ENCODE measurements at regions not wholly inside any gene's neighbourhood (a gene's known extent, or its start where the extent isn't known, plus 50 kb on each side); places are given as distances from the start of the nearest gene placed in this dataset.

DNA sequence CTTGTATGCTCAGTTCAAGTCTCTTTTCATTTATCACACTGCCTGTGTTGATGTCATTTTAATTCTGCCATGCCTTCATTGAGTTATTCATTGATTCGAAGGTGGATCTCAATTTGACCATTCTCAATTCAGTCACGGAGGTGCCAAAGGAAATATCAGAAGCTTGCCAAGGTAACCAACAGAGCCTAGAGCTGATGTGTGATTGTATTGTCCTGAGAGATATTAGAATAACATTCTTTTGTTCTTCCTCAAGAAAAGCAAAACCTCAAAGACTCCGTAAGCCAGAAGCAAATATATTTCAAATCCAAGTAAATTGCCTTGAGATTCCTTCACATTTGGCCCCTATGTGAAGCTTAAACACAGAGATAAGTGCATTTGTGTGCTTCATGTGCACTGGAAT lies 345.3 kb downstream of the CXCL12 start:
- H3K36me3 Mint-ChIP-seq, result no peaks in the 10 kb centered on the region
- ChIA-PET CTCF (no interaction called here), POLR2A (no interaction called here)
- DNase-seq, result no peak
- peaks cover 9% of the 10 kb centered on the region for H3K27me3 Mint-ChIP-seq
- H3K4me1 Mint-ChIP-seq (ENCODE audit: low read depth), result no peaks in the 10 kb centered on the region
- H3K27ac Mint-ChIP-seq, result no peak overlapping the region
- no peaks in the 10 kb centered on the region for H3K9me3 Mint-ChIP-seq
- intact Hi-C loops (cut with micrococcal nuclease), result no loop called here
- no peak overlapping the region for H3K4me3 Mint-ChIP-seq

GRCh38 chr10:44036425-44036824 lies 348.5 kb downstream of the CXCL12 start:
- Mint-ChIP-seq H3K4me3 (no peak overlapping the region), H3K9me3 (no peaks in the 10 kb centered on the region), H3K27me3 (peaks cover 10% of the 10 kb centered on the region), H3K4me1 (ENCODE audit: low read depth) (no peaks in the 10 kb centered on the region), H3K36me3 (no peaks in the 10 kb centered on the region), H3K27ac (no peak overlapping the region)
- ChIA-PET POLR2A (no interaction called here), CTCF (no interaction called here)
- intact Hi-C loops (cut with micrococcal nuclease), result no loop called here
- DNase-seq, result no peak

GRCh38 chr10:44035474-44036197 lies 349.3 kb downstream of the CXCL12 start:
- peaks cover 10% of the 10 kb centered on the region for H3K27me3 Mint-ChIP-seq
- ChIA-PET CTCF (no interaction called here), POLR2A (no interaction called here)
- no peak for DNase-seq
- no peaks in the 10 kb centered on the region for H3K9me3 Mint-ChIP-seq
- no peak overlapping the region for H3K4me3 Mint-ChIP-seq
- H3K36me3 Mint-ChIP-seq, result no peaks in the 10 kb centered on the region
- H3K27ac Mint-ChIP-seq, result no peak overlapping the region
- intact Hi-C loops (cut with micrococcal nuclease), result no loop called here
- no peaks in the 10 kb centered on the region for H3K4me1 Mint-ChIP-seq (ENCODE audit: low read depth)

GRCh38 chr10:44034946-44035345 lies 350.0 kb downstream of the CXCL12 start:
- H3K4me3 Mint-ChIP-seq, result no peak overlapping the region
- H3K9me3 Mint-ChIP-seq, result no peaks in the 10 kb centered on the region
- no peak for DNase-seq
- no peaks in the 10 kb centered on the region for H3K4me1 Mint-ChIP-seq (ENCODE audit: low read depth)
- ChIA-PET CTCF (no interaction called here), POLR2A (no interaction called here)
- peaks cover 10% of the 10 kb centered on the region for H3K27me3 Mint-ChIP-seq
- no peaks in the 10 kb centered on the region for H3K36me3 Mint-ChIP-seq
- no peak overlapping the region for H3K27ac Mint-ChIP-seq
- intact Hi-C loops (cut with micrococcal nuclease), result no loop called here

DNA sequence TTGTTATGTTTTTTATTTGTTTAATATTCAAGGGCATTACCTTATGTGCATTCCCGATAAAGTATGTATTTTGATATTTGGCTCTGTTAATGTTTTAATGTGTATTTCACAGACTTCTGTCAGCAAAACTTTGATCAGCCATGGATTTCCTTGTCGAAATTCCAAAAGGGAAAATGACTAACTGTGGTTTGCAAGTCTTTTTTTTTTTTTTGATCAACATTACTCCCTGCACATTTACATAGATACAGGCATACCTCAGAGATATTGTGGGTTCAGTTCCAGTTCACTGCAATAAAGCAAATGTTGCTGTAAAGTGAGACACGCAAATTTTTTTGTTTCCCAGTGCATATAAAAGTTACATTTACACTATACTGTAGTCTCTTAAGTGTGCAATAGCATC lies 351.9 kb downstream of the CXCL12 start:
- ChIA-PET CTCF (no interaction called here), POLR2A (no interaction called here)
- H3K27me3 Mint-ChIP-seq, result peaks cover 10% of the 10 kb centered on the region
- no peak for DNase-seq
- H3K36me3 Mint-ChIP-seq, result no peaks in the 10 kb centered on the region
- intact Hi-C loops (cut with micrococcal nuclease), result no loop called here
- H3K27ac Mint-ChIP-seq, result no peak overlapping the region
- no peaks in the 10 kb centered on the region for H3K9me3 Mint-ChIP-seq
- H3K4me3 Mint-ChIP-seq, result no peak overlapping the region
- H3K4me1 Mint-ChIP-seq (ENCODE audit: low read depth), result no peaks in the 10 kb centered on the region

DNA sequence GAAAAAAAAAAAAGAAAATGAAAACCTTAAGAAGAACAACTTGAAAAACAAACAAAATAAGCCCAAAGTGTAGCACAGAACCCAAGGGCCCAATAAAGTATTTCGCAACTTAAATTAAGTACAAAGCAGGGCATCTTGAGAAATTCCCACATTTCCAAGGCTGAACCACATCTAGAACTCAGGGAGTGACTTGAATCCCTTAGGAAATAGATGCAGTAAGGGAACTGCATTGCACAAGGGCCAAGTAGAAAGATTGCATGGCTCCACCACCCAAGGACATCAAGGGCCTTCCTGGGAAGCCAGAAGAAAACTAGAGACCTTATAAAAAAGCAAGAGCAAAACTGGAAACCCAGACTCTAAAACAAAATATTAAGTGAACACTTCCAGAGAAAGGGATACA lies 352.7 kb downstream of the CXCL12 start:
- intact Hi-C loops (cut with micrococcal nuclease), result no loop called here
- Mint-ChIP-seq H3K27me3 (peaks cover 10% of the 10 kb centered on the region), H3K27ac (no peak overlapping the region), H3K4me1 (ENCODE audit: low read depth) (no peaks in the 10 kb centered on the region), H3K36me3 (no peaks in the 10 kb centered on the region), H3K4me3 (no peak overlapping the region), H3K9me3 (no peaks in the 10 kb centered on the region)
- ChIA-PET CTCF (no interaction called here), POLR2A (no interaction called here)
- no peak for DNase-seq

DNA sequence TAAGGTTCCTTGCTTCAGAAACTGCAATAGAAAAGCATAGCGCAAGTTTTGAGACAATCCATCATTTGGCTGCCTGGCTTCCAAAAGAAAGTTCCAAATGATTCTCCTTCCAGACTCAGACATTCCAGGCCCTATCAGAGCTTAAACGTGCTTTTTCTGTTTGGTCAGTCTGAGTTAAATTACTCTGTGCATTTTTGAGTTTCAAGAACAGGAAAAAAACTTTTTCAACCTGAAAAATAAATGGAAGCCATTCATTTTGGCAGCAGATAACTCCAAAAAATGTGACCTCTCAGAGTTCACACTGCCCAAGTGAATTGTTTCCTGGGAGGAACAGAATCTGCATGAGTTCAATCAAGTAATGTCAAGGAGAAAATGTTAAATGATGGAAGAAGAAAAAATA lies 354.2 kb downstream of the CXCL12 start:
- H3K27ac Mint-ChIP-seq, result no peak overlapping the region
- DNase-seq, result no peak
- no peaks in the 10 kb centered on the region for H3K36me3 Mint-ChIP-seq
- H3K9me3 Mint-ChIP-seq, result no peaks in the 10 kb centered on the region
- intact Hi-C loops (cut with micrococcal nuclease), result loop anchor here (1.0 kb wide), 2 partner anchors 340 to 359 kb away; no protein-coding TSS in a partner anchor
- no peak overlapping the region for H3K4me3 Mint-ChIP-seq
- ChIA-PET POLR2A (no interaction called here), CTCF (interaction anchor here (2.0 kb wide), 1 partner anchor 341 kb away, joined by 14 read pairs; no protein-coding TSS in a partner anchor)
- no peaks in the 10 kb centered on the region for H3K4me1 Mint-ChIP-seq (ENCODE audit: low read depth)
- H3K27me3 Mint-ChIP-seq, result peaks cover 8% of the 10 kb centered on the region

DNA sequence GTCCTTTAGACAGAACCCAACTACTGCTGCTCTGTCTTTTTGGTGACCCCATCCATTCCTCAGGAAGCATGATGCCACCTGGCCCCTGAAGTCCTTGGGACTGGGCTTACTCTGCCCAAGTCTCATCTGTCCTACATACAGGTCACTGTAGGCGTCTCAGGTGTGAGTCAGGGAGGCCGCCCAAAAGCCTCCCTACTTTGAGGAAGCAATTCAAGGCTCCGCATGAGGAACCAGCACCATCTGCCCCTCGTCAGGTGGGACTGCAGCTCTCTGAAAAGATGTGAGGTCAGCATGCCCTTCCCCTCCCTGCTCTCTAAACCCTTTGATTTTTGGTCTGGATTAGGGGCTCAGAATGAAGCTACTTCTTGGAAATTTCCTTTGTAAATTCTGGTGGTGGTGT lies 354.8 kb downstream of the CXCL12 start:
- Mint-ChIP-seq H3K4me1 (ENCODE audit: low read depth) (no peaks in the 10 kb centered on the region), H3K27me3 (peaks cover 7% of the 10 kb centered on the region), H3K27ac (no peak overlapping the region), H3K4me3 (no peak overlapping the region), H3K9me3 (no peaks in the 10 kb centered on the region), H3K36me3 (no peaks in the 10 kb centered on the region)
- POLR2A ChIA-PET, result no interaction called here
- CTCF ChIA-PET, result interaction anchor here (2.0 kb wide), 1 partner anchor 340 kb away, joined by 14 read pairs; no protein-coding TSS in a partner anchor
- DNase-seq, result peak; percentile 53
- intact Hi-C loops (cut with micrococcal nuclease), result loop anchor here (1.0 kb wide), 2 partner anchors 340 to 359 kb away; no protein-coding TSS in a partner anchor

DNA sequence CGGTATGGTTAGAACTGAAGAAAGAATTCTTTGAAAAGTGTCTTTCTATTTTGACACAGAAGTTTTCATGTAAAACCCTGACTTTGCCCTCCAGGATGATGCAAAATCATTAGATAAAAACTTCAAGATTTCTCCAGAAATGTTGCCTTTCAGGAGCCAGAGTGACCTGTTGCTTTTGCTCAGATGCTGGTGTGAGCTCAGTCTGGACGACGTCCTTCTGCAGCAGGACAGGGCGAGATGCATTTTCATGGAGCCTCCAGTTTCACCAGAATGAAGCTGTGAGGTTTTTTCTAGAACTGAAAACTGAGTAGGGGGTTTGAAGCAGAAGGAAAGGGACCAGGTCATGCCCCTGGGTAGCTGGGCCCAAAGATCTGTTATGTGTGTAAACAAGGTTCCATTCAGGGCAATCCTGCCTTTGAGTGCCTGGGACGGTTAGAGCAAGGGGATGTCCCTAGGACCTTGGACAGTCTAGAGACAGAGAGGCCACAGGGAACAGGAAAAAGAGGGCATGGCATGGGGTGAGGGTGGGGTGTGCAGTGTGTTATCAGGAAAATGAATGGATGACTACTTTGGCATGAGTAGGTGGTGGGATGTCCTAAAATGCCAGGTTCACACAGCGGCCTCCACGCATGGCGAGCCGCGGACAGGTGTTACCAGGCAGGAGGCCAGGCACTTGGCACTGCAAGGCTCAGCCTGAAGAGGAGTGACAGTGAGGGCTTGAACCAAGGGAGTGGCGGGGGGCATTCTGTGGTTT lies 356.3 kb downstream of the CXCL12 start:
- no peak overlapping the region for H3K4me3 Mint-ChIP-seq
- H3K9me3 Mint-ChIP-seq, result no peaks in the 10 kb centered on the region
- H3K4me1 Mint-ChIP-seq (ENCODE audit: low read depth), result no peaks in the 10 kb centered on the region

DNA sequence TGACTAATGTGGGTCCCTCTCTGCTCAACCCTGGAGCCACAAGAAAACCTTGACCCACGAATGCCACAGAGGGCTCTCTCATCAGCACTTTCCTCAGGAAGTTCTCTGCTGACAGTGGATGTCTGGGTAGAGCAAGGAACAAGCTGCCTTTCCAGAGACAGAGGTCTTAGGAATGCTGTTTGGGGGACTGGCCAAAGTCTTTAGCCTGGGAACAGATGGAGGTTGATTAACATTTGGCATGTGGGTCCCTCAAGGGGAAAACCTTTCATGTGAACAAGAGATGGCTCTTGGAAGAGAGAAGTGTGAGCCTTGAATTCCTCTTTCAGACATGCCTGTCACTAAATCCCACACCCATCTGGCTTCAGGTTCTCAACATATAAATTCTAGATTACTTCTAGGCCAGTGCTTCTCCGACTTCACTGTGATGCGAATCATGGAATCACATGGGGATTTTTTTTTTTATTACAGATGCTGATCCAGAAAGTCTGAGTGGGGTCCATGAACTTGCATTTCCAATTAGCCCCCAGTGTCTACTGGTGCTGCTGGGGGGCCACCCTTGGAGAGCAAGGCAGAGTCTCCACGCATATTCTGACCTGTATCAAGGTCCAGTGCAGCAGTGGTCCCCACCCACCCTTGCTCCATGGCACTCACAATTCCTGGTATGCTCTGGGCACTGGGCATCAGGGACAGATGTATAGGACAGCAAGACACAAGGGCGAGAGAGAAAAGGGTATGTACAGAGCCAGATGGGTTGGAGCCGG lies 360.4 kb downstream of the CXCL12 start:
- no peak overlapping the region for H3K27ac Mint-ChIP-seq
- H3K27me3 Mint-ChIP-seq, result peaks cover 6% of the 10 kb centered on the region
- DNase-seq, result no peak
- no peaks in the 10 kb centered on the region for H3K4me1 Mint-ChIP-seq (ENCODE audit: low read depth)
- no peak overlapping the region for H3K4me3 Mint-ChIP-seq
- no peaks in the 10 kb centered on the region for H3K36me3 Mint-ChIP-seq
- intact Hi-C loops (cut with micrococcal nuclease), result no loop called here
- no peaks in the 10 kb centered on the region for H3K9me3 Mint-ChIP-seq
- ChIA-PET CTCF (no interaction called here), POLR2A (no interaction called here)

More for the DNA sequence above, 356.3 kb downstream of the CXCL12 start:
- CTCF ChIA-PET, result interaction anchor here (0.9 kb wide), 1 partner anchor 339 kb away, joined by 3 read pairs; no protein-coding TSS in a partner anchor
- Mint-ChIP-seq H3K36me3 (no peaks in the 10 kb centered on the region), H3K27ac (no peak overlapping the region), H3K27me3 (peaks cover 3% of the 10 kb centered on the region)
- intact Hi-C loops (cut with micrococcal nuclease), result no loop called here
- POLR2A ChIA-PET, result no interaction called here
- DNase-seq, result no peak

GRCh38 chr10:44023517-44023916 lies 361.4 kb downstream of the CXCL12 start:
- no peak for DNase-seq
- intact Hi-C loops (cut with micrococcal nuclease), result no loop called here
- ChIA-PET POLR2A (no interaction called here), CTCF (no interaction called here)
- Mint-ChIP-seq H3K4me1 (ENCODE audit: low read depth) (no peaks in the 10 kb centered on the region), H3K27ac (no peak overlapping the region), H3K27me3 (peaks cover 6% of the 10 kb centered on the region), H3K36me3 (no peaks in the 10 kb centered on the region), H3K9me3 (no peaks in the 10 kb centered on the region), H3K4me3 (no peak overlapping the region)

- ChIA-PET POLR2A (no interaction called here), CTCF (no interaction called here)
- Mint-ChIP-seq H3K4me3 (no peak overlapping the region), H3K4me1 (ENCODE audit: low read depth) (no peaks in the 10 kb centered on the region), H3K27ac (no peak overlapping the region), H3K9me3 (no peaks in the 10 kb centered on the region), H3K27me3 (peaks cover 6% of the 10 kb centered on the region), H3K36me3 (no peaks in the 10 kb centered on the region)
- intact Hi-C loops (cut with micrococcal nuclease), result no loop called here
- no peak for DNase-seq
Observed at GRCh38 chr10:44022203-44022602, 362.7 kb downstream of the CXCL12 start.
